HL-60 (cell line): ENCODE measurements at regions not wholly inside any gene's neighbourhood (a gene's known extent, or its start where the extent isn't known, plus 50 kb on each side); places are given as distances from the start of the nearest gene placed in this dataset.

Experiments used
- DNase-seq, 2 experiments: peaks; one replicate each; pipeline ENCODE4 v3.0.0-alpha.2; 2010 to 2020; ENCODE audit warnings: low read depth in 1 of 2, low spot score in 1 of 2
- H3K27ac ChIP-seq: fragments of 250-450 bp; sonication (Bioruptor Pico); replicated peaks from 2 replicates; pipeline ENCODE4 v1.5.1; 2020; ENCODE audit warnings: mild to moderate bottlenecking, moderate library complexity
- H3K27me3 ChIP-seq: fragments of 250-450 bp; sonication (Bioruptor Pico); 2 replicates; pipeline ENCODE4 v1.5.1; 2021; ENCODE audit warnings: mild to moderate bottlenecking, moderate library complexity; ENCODE audit not compliant: insufficient read depth, poor library complexity, severe bottlenecking
- H3K4me3 ChIP-seq: replicated peaks from 2 replicates; pipeline ENCODE4 v1.5.1; 2011; ENCODE audit warnings: mild to moderate bottlenecking, control low read depth, low read length; ENCODE audit not compliant: insufficient read depth
- GABPA ChIP-seq: IDR thresholded peaks from 2 replicates; pipeline ENCODE4 v1.6.1; 2012; ENCODE audit warnings: low read depth
- POLR2AphosphoS5 ChIP-seq: IDR thresholded peaks from 2 replicates; pipeline ENCODE4 v1.6.1; 2012; ENCODE audit warnings: low read depth
- SPI1 ChIP-seq: IDR thresholded peaks from 2 replicates; pipeline ENCODE4 v1.6.1; 2012; ENCODE audit warnings: low read depth, mild to moderate bottlenecking, borderline replicate concordance
- TF ChIP-seq, protein P1 (sequence below): IDR thresholded peaks from 2 replicates; pipeline ENCODE4 v1.6.1; 2012; ENCODE audit warnings: low read depth; ENCODE audit not compliant: insufficient replicate concordance
- TF ChIP-seq, protein P2 (sequence below): IDR thresholded peaks from one replicate; pipeline ENCODE4 v1.5.1; 2011; ENCODE audit warnings: low read length, control low read depth, inconsistent platforms; ENCODE audit not compliant: insufficient read depth

DNA sequence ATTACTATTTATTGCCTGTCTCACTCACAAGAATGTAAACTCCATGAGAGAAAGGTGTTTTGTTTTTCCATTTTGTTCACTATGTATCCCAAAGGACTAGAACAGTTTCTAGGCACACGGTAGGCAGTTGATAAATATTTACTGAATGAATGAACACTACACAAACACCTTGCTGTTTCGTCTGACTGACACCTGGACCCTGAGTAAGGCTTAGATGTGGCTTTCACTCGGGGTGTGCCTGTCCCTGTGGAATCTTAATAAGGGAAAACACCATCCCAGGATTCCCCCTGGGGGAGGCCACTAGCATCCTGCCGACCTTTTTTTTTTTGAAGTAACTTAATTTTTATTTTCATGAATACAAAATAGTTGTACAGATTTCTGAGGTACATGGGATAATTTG, 66.6 kb upstream of the STEAP1B start:
- no peak for DNase-seq
- Histone ChIP-seq H3K27me3 (peaks cover 19% of the 10 kb centered on the region), H3K4me3 (no peak overlapping the region), H3K27ac (no peak overlapping the region)
- TF ChIP-seq POLR2AphosphoS5 (no peak), SPI1 (no peak), GABPA (no peak)
- TF ChIP-seq, protein P1, sequence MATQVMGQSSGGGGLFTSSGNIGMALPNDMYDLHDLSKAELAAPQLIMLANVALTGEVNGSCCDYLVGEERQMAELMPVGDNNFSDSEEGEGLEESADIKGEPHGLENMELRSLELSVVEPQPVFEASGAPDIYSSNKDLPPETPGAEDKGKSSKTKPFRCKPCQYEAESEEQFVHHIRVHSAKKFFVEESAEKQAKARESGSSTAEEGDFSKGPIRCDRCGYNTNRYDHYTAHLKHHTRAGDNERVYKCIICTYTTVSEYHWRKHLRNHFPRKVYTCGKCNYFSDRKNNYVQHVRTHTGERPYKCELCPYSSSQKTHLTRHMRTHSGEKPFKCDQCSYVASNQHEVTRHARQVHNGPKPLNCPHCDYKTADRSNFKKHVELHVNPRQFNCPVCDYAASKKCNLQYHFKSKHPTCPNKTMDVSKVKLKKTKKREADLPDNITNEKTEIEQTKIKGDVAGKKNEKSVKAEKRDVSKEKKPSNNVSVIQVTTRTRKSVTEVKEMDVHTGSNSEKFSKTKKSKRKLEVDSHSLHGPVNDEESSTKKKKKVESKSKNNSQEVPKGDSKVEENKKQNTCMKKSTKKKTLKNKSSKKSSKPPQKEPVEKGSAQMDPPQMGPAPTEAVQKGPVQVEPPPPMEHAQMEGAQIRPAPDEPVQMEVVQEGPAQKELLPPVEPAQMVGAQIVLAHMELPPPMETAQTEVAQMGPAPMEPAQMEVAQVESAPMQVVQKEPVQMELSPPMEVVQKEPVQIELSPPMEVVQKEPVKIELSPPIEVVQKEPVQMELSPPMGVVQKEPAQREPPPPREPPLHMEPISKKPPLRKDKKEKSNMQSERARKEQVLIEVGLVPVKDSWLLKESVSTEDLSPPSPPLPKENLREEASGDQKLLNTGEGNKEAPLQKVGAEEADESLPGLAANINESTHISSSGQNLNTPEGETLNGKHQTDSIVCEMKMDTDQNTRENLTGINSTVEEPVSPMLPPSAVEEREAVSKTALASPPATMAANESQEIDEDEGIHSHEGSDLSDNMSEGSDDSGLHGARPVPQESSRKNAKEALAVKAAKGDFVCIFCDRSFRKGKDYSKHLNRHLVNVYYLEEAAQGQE, result no peak
- TF ChIP-seq, protein P2, sequence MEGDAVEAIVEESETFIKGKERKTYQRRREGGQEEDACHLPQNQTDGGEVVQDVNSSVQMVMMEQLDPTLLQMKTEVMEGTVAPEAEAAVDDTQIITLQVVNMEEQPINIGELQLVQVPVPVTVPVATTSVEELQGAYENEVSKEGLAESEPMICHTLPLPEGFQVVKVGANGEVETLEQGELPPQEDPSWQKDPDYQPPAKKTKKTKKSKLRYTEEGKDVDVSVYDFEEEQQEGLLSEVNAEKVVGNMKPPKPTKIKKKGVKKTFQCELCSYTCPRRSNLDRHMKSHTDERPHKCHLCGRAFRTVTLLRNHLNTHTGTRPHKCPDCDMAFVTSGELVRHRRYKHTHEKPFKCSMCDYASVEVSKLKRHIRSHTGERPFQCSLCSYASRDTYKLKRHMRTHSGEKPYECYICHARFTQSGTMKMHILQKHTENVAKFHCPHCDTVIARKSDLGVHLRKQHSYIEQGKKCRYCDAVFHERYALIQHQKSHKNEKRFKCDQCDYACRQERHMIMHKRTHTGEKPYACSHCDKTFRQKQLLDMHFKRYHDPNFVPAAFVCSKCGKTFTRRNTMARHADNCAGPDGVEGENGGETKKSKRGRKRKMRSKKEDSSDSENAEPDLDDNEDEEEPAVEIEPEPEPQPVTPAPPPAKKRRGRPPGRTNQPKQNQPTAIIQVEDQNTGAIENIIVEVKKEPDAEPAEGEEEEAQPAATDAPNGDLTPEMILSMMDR, result no peak

DNA sequence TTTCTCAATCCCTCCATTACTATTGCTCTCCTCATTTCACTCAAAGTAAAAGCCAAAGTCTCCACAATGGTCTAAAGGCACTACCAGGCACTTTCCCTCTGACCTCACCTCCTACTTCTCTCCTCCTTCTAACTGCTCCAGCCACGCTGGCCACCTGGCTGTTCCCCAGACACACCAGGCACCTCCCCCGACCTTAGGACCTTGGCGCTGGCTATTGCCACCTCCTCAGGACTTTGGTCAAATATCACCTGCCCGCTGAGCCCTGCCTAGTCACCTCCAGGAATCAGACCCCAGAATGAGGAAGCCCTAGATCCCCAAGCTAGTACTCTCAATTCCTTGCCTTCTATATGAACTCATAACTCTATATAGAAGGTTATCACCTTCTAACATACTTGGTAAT, 66.2 kb upstream of the STEAP1B start:
- peaks cover 19% of the 10 kb centered on the region for H3K27me3 ChIP-seq
- no peak for DNase-seq
- TF ChIP-seq POLR2AphosphoS5 (no peak), GABPA (no peak), SPI1 (no peak)
- TF ChIP-seq, protein P2, result no peak
- TF ChIP-seq, protein P1, result no peak
- no peak overlapping the region for H3K4me3 ChIP-seq
- H3K27ac ChIP-seq, result no peak overlapping the region

DNA sequence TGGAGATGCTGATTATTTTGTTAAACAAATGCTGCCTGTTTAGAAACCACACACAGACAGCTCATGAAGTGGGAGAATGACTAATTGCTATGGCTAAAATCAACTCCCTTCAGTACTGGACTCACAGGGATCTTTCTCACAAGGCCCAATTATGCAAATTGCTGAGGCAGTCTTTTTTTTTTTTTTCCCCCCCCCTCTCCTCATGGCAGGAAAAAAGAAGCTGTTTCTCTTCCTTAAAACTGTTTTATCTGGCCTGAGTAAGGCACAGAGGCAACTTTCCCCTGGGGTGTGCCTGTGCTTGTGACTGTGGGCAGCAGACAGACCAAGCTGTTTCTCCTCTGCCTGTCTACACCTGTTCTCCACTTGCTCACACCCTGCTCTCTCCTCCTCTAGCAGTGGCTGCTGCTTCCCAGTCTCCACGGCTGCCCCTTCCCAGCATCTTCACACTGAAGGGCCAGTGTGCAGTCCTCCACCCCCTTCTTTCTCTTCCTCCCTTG, 65.4 kb upstream of the STEAP1B start:
- Histone ChIP-seq H3K27ac (no peak overlapping the region), H3K27me3 (peaks cover 19% of the 10 kb centered on the region), H3K4me3 (no peak overlapping the region)
- no peak for TF ChIP-seq POLR2AphosphoS5
- DNase-seq, result no peak

GRCh38 chr7:22564511-22565045, 64.6 kb upstream of the STEAP1B start:
- Histone ChIP-seq H3K27ac (no peak overlapping the region), H3K4me3 (no peak overlapping the region), H3K27me3 (peaks cover 19% of the 10 kb centered on the region)
- TF ChIP-seq, protein P2, result no peak
- TF ChIP-seq, protein P1, result no peak
- TF ChIP-seq POLR2AphosphoS5, result no peak
- TF ChIP-seq GABPA, result no peak
- DNase-seq, result no peak
